C4-2B (cell line): ENCODE measurements at regions not wholly inside any gene's neighbourhood (a gene's known extent, or its start where the extent isn't known, plus 50 kb on each side); places are given as distances from the start of the nearest gene placed in this dataset.
"Not testable (repeated sequence)": the region's sequence is repeated elsewhere in the genome, so short reads cannot be mapped to it uniquely, and the experiment has no call there.

ENCODE experiments used
- H3K27ac ChIP-seq: fragments of 450-650 bp; 2 replicates; pipeline ENCODE4 v1.5.1; 2017
- ZFX ChIP-seq: fragments of 450-650 bp; IDR thresholded peaks from 2 replicates; pipeline ENCODE4 v1.6.1; 2017
- TF ChIP-seq, protein P1 (sequence below): fragments of 450-650 bp; conservative IDR thresholded peaks from 2 replicates; pipeline ENCODE4 v1.5.1; 2017; ENCODE audit warnings: mild to moderate bottlenecking

DNA sequence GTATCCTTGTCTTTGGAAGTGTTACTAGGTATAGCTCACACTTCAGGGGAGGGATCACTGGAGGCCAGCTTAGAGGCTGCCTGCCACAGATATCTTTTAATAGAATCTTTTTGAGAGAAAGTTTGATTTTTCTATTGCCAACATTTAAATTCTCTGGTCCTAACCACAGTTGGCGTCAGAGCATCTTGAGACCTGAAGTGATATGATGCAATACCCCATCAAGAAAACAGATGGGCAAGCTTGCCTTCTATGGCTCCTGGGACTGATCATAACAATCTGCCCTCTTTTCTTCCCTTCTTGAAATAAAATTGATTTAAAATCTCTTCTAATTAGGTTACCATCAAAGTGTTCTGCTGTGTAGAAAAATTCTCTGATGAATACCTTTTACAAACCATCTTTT lies 105.5 kb upstream of the ACKR3 start:
- no peak for TF ChIP-seq ZFX
- no peak overlapping the region for H3K27ac ChIP-seq

DNA sequence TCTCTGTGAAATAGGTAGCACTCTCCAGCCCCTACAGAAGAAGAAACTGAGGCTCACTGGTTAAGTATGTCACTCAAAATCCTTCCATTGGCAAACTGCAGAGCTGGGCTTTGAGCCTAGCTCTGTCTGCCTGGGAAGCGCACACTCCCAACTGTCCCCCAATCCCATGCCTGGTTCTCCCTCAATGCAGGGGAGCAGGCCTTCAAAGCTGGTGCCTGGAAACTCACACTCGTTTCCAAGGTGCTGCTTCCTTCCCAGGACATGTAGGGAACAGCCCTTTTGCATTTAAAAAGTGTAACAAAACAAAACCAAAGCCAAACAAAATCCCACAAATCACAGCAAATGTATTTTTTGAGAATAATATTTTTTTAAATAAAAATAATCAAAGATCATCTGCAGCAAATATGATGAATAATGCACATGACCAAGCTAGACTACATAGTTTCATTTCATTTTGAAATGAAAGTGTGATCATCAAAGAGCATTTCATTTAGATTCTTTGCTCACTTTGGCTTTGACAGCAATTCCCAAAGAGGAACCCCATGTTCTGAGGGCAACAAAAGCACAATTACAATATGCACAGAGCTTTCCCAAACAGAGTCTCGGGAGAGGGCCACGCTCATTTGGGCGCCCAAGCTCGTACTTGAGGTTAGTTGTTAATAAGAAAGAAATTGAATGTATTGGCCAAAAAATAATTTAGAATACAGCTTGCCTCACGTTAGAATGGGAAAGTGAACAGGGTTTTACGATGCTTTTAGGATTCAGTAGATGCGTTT lies 96.7 kb upstream of the ACKR3 start:
- no peak overlapping the region for H3K27ac ChIP-seq
- TF ChIP-seq ZFX, result no peak
- TF ChIP-seq, protein P1, sequence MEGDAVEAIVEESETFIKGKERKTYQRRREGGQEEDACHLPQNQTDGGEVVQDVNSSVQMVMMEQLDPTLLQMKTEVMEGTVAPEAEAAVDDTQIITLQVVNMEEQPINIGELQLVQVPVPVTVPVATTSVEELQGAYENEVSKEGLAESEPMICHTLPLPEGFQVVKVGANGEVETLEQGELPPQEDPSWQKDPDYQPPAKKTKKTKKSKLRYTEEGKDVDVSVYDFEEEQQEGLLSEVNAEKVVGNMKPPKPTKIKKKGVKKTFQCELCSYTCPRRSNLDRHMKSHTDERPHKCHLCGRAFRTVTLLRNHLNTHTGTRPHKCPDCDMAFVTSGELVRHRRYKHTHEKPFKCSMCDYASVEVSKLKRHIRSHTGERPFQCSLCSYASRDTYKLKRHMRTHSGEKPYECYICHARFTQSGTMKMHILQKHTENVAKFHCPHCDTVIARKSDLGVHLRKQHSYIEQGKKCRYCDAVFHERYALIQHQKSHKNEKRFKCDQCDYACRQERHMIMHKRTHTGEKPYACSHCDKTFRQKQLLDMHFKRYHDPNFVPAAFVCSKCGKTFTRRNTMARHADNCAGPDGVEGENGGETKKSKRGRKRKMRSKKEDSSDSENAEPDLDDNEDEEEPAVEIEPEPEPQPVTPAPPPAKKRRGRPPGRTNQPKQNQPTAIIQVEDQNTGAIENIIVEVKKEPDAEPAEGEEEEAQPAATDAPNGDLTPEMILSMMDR, result no peak

- TF ChIP-seq, protein P1, result no peak
- TF ChIP-seq ZFX, result no peak
- no peak overlapping the region for H3K27ac ChIP-seq
Observed at GRCh38 chr2:236473691-236474090, 95.9 kb upstream of the ACKR3 start.

DNA sequence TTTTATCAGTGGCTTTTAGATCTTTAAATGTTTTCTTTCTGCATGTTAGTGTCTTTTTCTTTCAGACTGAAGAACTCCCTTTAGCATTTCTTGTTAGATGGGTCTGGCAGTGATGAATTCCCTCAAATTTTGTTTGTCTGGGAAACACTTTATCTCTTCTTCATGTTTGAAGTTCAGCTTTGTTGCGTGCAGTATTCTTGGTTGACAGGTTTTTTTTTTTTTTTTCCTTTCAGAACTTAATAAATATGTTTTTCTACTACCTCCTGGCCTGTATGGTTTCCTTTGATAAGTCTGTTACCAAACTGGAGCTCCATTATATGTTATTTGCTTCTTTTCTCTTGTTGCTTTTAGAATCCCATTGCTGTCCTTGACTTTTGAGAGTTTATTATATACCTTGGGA lies 89.8 kb upstream of the ACKR3 start:
- TF ChIP-seq, protein P1, result no peak
- no peak for TF ChIP-seq ZFX
- H3K27ac ChIP-seq, result no peak overlapping the region

DNA sequence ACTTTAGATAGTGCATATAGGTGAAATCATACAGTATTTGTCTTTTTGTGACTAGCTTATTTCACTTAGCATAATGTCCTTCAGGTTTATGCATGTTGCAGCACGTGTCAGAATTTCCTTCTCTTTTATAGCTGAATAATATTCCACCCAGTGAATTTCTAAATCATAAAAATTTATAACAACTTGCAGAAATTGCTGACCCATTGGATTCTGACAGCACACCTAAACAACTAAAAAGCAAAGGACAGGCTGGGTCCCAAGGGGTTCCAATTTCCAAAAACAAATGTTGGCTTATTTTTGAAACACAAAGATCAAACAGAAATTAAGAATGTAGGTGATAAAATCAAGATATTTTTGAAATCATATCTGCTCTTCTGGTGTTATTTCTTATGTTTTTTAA lies 86.5 kb upstream of the ACKR3 start:
- TF ChIP-seq, protein P1, result no peak
- TF ChIP-seq ZFX, result no peak
- H3K27ac ChIP-seq, result no peak overlapping the region

DNA sequence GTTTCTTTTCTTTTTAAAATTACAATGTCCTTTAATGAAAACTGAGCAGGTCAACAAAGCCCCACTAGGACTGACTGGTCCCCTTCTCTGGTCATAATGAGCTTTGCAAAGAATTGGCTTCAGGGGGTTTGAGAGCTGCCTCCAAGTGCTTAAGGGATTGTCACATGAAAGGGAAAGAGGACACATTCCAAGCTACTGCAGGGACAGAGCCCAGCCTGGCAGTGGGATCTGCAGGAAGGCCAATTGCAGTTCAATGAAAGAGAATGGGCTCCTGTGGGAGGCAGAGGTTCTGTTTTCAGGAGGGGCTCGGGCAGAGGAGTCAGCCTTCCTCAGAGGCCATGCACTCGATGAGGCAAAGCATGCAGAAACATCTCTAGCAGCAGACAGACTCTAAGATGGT lies 84.1 kb upstream of the ACKR3 start:
- H3K27ac ChIP-seq, result no peak overlapping the region
- TF ChIP-seq, protein P1, result no peak
- TF ChIP-seq ZFX, result no peak

GRCh38 chr2:236489083-236489482 lies 80.5 kb upstream of the ACKR3 start:
- not testable (repeated sequence) for H3K27ac ChIP-seq

- H3K27ac ChIP-seq, result no peak overlapping the region
- TF ChIP-seq, protein P1, result no peak
- TF ChIP-seq ZFX, result no peak
Observed at GRCh38 chr2:236489895-236490404, 79.7 kb upstream of the ACKR3 start.
